ENCODE measurements at regions not wholly inside any gene's neighbourhood (a gene's known extent, or its start where the extent isn't known, plus 50 kb on each side); places are given as distances from the start of the nearest gene placed in this dataset.

GRCh38 chr11:123371506-123372297 is 58.4 kb upstream of the GRAMD1B start:
- TF ChIP-seq EZH2 (IDR thresholded peaks at IDR 0.05; ENCODE audit: insufficient read depth, low read length) = no peak
- no peak for TF ChIP-seq CTCF (IDR thresholded peaks at IDR 0.05; ENCODE audit: insufficient read depth, low read depth, low read length)
- no peak for FAIRE-seq
- no peaks in the 10 kb centered on the region for H3K36me3 ChIP-seq (ENCODE audit: insufficient read depth, low read length)
- Mint-ChIP-seq H3K36me3 (ENCODE audit: low read depth, unreplicated experiment) (no peaks in the 10 kb centered on the region), H3K27me3 (ENCODE audit: low read depth, unreplicated experiment) (peaks cover 26% of the 10 kb centered on the region), H3K27ac (ENCODE audit: unreplicated experiment) (no peak overlapping the region), H3K4me1 (ENCODE audit: low read depth, unreplicated experiment) (no peaks in the 10 kb centered on the region), H3K4me3 (ENCODE audit: unreplicated experiment) (no peak overlapping the region), H3K9me3 (ENCODE audit: unreplicated experiment) (no peaks in the 10 kb centered on the region)
- H3K4me3 ChIP-seq (ENCODE audit: insufficient read depth, low read depth, low read length) = no peak overlapping the region
- H3K79me2 ChIP-seq (ENCODE audit: insufficient read depth, low read length) = no peaks in the 10 kb centered on the region
- no peak overlapping the region for H3K4me2 ChIP-seq (ENCODE audit: low read length)
- H3K9me3 ChIP-seq (ENCODE audit: insufficient read depth, low read depth, low read length) = no peaks in the 10 kb centered on the region
- no peak overlapping the region for H3K9ac ChIP-seq (ENCODE audit: low read length)
- H3K27me3 ChIP-seq (ENCODE audit: insufficient read depth, low read length) = peaks cover 12% of the 10 kb centered on the region
- no peak overlapping the region for H3K27ac ChIP-seq (ENCODE audit: low read depth, low read length)
- H3K4me1 ChIP-seq (ENCODE audit: insufficient read depth, low read length) = no peaks in the 10 kb centered on the region
- H2AFZ ChIP-seq (ENCODE audit: low read depth, low read length) = no peak overlapping the region
- DNase-seq (ENCODE audit: low read depth) = no peak
- H4K20me1 ChIP-seq (ENCODE audit: insufficient read depth, low read length) = no peaks in the 10 kb centered on the region

GRCh38 chr11:123366924-123367323 is 63.1 kb upstream of the GRAMD1B start:
- H3K9me3 Mint-ChIP-seq (ENCODE audit: unreplicated experiment) = no peaks in the 10 kb centered on the region
- H3K27me3 ChIP-seq (ENCODE audit: insufficient read depth, low read length) = peaks cover 27% of the 10 kb centered on the region
- no peak overlapping the region for H3K4me2 ChIP-seq (ENCODE audit: low read length)
- DNase-seq (ENCODE audit: low read depth) (no peak), FAIRE-seq (no peak)
- H3K27ac ChIP-seq (ENCODE audit: low read depth, low read length) = no peak overlapping the region
- H3K36me3 ChIP-seq (ENCODE audit: insufficient read depth, low read length) = no peaks in the 10 kb centered on the region
- H2AFZ ChIP-seq (ENCODE audit: low read depth, low read length) = no peak overlapping the region
- H4K20me1 ChIP-seq (ENCODE audit: insufficient read depth, low read length) = no peaks in the 10 kb centered on the region
- H3K4me3 Mint-ChIP-seq (ENCODE audit: unreplicated experiment) = no peak overlapping the region
- peaks cover 27% of the 10 kb centered on the region for H3K27me3 Mint-ChIP-seq (ENCODE audit: low read depth, unreplicated experiment)
- H3K9me3 ChIP-seq (ENCODE audit: insufficient read depth, low read depth, low read length) = no peaks in the 10 kb centered on the region
- no peak overlapping the region for H3K27ac Mint-ChIP-seq (ENCODE audit: unreplicated experiment)
- TF ChIP-seq EZH2 (IDR thresholded peaks at IDR 0.05; ENCODE audit: insufficient read depth, low read length) (no peak), CTCF (IDR thresholded peaks at IDR 0.05; ENCODE audit: insufficient read depth, low read depth, low read length) (no peak)
- H3K4me3 ChIP-seq (ENCODE audit: insufficient read depth, low read depth, low read length) = no peak overlapping the region
- no peak overlapping the region for H3K9ac ChIP-seq (ENCODE audit: low read length)
- H3K4me1 ChIP-seq (ENCODE audit: insufficient read depth, low read length) = no peaks in the 10 kb centered on the region
- peaks cover 2% of the 10 kb centered on the region for H3K36me3 Mint-ChIP-seq (ENCODE audit: low read depth, unreplicated experiment)
- no peaks in the 10 kb centered on the region for H3K79me2 ChIP-seq (ENCODE audit: insufficient read depth, low read length)
- no peaks in the 10 kb centered on the region for H3K4me1 Mint-ChIP-seq (ENCODE audit: low read depth, unreplicated experiment)

GRCh38 chr11:123365955-123366354 is 64.1 kb upstream of the GRAMD1B start:
- Histone ChIP-seq H3K4me1 (ENCODE audit: insufficient read depth, low read length) (no peaks in the 10 kb centered on the region), H3K4me2 (ENCODE audit: low read length) (no peak overlapping the region), H3K9ac (ENCODE audit: low read length) (no peak overlapping the region), H3K79me2 (ENCODE audit: insufficient read depth, low read length) (no peaks in the 10 kb centered on the region), H2AFZ (ENCODE audit: low read depth, low read length) (no peak overlapping the region), H3K9me3 (ENCODE audit: insufficient read depth, low read depth, low read length) (no peaks in the 10 kb centered on the region), H3K36me3 (ENCODE audit: insufficient read depth, low read length) (no peaks in the 10 kb centered on the region), H4K20me1 (ENCODE audit: insufficient read depth, low read length) (no peaks in the 10 kb centered on the region), H3K27ac (ENCODE audit: low read depth, low read length) (no peak overlapping the region), H3K4me3 (ENCODE audit: insufficient read depth, low read depth, low read length) (no peak overlapping the region), H3K27me3 (ENCODE audit: insufficient read depth, low read length) (peaks cover 31% of the 10 kb centered on the region)
- FAIRE-seq = no peak
- no peak overlapping the region for H3K4me3 Mint-ChIP-seq (ENCODE audit: unreplicated experiment)
- DNase-seq (ENCODE audit: low read depth) = no peak
- H3K36me3 Mint-ChIP-seq (ENCODE audit: low read depth, unreplicated experiment) = peaks cover 2% of the 10 kb centered on the region
- H3K9me3 Mint-ChIP-seq (ENCODE audit: unreplicated experiment) = no peaks in the 10 kb centered on the region
- peaks cover 29% of the 10 kb centered on the region for H3K27me3 Mint-ChIP-seq (ENCODE audit: low read depth, unreplicated experiment)
- no peaks in the 10 kb centered on the region for H3K4me1 Mint-ChIP-seq (ENCODE audit: low read depth, unreplicated experiment)
- TF ChIP-seq EZH2 (IDR thresholded peaks at IDR 0.05; ENCODE audit: insufficient read depth, low read length) (no peak), CTCF (IDR thresholded peaks at IDR 0.05; ENCODE audit: insufficient read depth, low read depth, low read length) (no peak)
- H3K27ac Mint-ChIP-seq (ENCODE audit: unreplicated experiment) = no peak overlapping the region

Measured in astrocyte (in vitro differentiated cells and primary cell).